ENCODE measurements at regions not wholly inside any gene's neighbourhood (a gene's known extent, or its start where the extent isn't known, plus 50 kb on each side); places are given as distances from the start of the nearest gene placed in this dataset.

- WGBS (ENCODE audit: insufficient coverage, low lambda C conversion rate) = no CpG with 5 or more reads among the region's 26 CpGs
- no peaks in the 10 kb centered on the region for H3K36me3 ChIP-seq (ENCODE audit: control insufficient read depth, insufficient read depth, low read length)
- no peaks in the 10 kb centered on the region for H3K27me3 ChIP-seq (ENCODE audit: control insufficient read depth, insufficient read depth, low read length)
- H3K9me3 ChIP-seq (ENCODE audit: control insufficient read depth, low read depth, low read length) = no peaks in the 10 kb centered on the region
- no peak overlapping the region for H3K27ac ChIP-seq (ENCODE audit: low read length)
- no peaks in the 10 kb centered on the region for H3K4me1 ChIP-seq (ENCODE audit: control insufficient read depth, insufficient read depth, low read length)
- no peak for DNase-seq
- no peak overlapping the region for H3K4me3 ChIP-seq (ENCODE audit: low read length)
Observed at GRCh38 chr10:2921956-2922680, 145.2 kb upstream of the PFKP start.

DNA sequence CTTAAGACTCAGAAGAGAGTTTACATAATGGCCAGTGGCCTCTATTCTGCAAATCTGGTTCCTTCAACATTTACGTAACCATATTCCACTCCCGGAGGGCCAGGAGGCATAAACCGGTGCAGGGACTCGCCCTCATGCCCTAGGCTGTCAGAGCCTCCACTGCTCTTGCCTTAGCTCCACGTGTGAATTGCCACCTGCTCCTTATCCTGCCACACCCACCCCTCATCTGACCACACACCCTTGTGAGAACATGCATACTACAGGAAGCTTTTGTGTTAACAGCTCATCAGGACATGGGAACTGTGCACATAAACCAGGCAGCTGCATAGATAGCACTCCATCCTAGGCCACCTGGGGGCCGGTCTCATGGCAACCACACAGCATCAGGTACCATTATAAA lies 146.7 kb upstream of the PFKP start:
- no peaks in the 10 kb centered on the region for H3K4me1 ChIP-seq (ENCODE audit: control insufficient read depth, insufficient read depth, low read length)
- WGBS (ENCODE audit: insufficient coverage, low lambda C conversion rate) = 40% methylated on average over 1 of the region's 6 CpGs
- no peak overlapping the region for H3K27ac ChIP-seq (ENCODE audit: low read length)
- H3K36me3 ChIP-seq (ENCODE audit: control insufficient read depth, insufficient read depth, low read length) = no peaks in the 10 kb centered on the region
- H3K9me3 ChIP-seq (ENCODE audit: control insufficient read depth, low read depth, low read length) = no peaks in the 10 kb centered on the region
- no peaks in the 10 kb centered on the region for H3K27me3 ChIP-seq (ENCODE audit: control insufficient read depth, insufficient read depth, low read length)
- H3K4me3 ChIP-seq (ENCODE audit: low read length) = no peak overlapping the region
- DNase-seq = peak in 1 of 2 donors; percentile 35

- Histone ChIP-seq H3K9me3 (ENCODE audit: control insufficient read depth, low read depth, low read length) (no peaks in the 10 kb centered on the region), H3K27ac (ENCODE audit: low read length) (no peak overlapping the region), H3K4me1 (ENCODE audit: control insufficient read depth, insufficient read depth, low read length) (no peaks in the 10 kb centered on the region), H3K36me3 (ENCODE audit: control insufficient read depth, insufficient read depth, low read length) (no peaks in the 10 kb centered on the region), H3K27me3 (ENCODE audit: control insufficient read depth, insufficient read depth, low read length) (no peaks in the 10 kb centered on the region), H3K4me3 (ENCODE audit: low read length) (no peak overlapping the region)
- whole genome bisulfite sequencing (ENCODE audit: insufficient coverage, low lambda C conversion rate) = no CpG with 5 or more reads among the region's 3 CpGs
- no peak for DNase-seq
Observed at GRCh38 chr10:2920168-2920567, 147.2 kb upstream of the PFKP start.

DNA sequence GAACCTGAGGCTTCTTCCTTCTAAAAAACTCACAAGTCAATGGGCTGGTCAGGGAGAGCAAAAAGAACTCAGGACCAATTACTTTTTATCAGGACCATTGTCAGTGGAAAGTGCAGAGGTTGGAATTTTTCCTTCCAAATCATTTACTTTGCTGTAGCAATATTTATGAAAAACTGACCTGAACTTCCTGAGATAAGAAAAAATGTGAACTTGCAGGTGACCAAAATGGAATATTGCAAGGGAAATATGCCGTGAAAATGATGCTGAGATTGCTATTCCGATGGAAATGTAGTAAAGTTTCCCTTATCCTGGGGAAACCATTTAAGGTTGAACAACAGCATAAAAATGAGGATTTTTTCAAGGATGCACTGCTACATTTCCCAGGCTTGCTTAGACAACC lies 148.3 kb upstream of the PFKP start:
- 90% methylated on average over 2 of the region's 2 CpGs for WGBS (ENCODE audit: insufficient coverage, low lambda C conversion rate)
- Histone ChIP-seq H3K27me3 (ENCODE audit: control insufficient read depth, insufficient read depth, low read length) (no peaks in the 10 kb centered on the region), H3K9me3 (ENCODE audit: control insufficient read depth, low read depth, low read length) (no peaks in the 10 kb centered on the region), H3K27ac (ENCODE audit: low read length) (no peak overlapping the region), H3K36me3 (ENCODE audit: control insufficient read depth, insufficient read depth, low read length) (no peaks in the 10 kb centered on the region), H3K4me1 (ENCODE audit: control insufficient read depth, insufficient read depth, low read length) (no peaks in the 10 kb centered on the region), H3K4me3 (ENCODE audit: low read length) (no peak overlapping the region)
- no peak for DNase-seq

GRCh38 chr10:2918489-2918888 lies 148.9 kb upstream of the PFKP start:
- no CpG with 5 or more reads among the region's 1 CpG for WGBS (ENCODE audit: insufficient coverage, low lambda C conversion rate)
- H3K4me1 ChIP-seq (ENCODE audit: control insufficient read depth, insufficient read depth, low read length) = no peaks in the 10 kb centered on the region
- no peaks in the 10 kb centered on the region for H3K36me3 ChIP-seq (ENCODE audit: control insufficient read depth, insufficient read depth, low read length)
- H3K27me3 ChIP-seq (ENCODE audit: control insufficient read depth, insufficient read depth, low read length) = no peaks in the 10 kb centered on the region
- H3K9me3 ChIP-seq (ENCODE audit: control insufficient read depth, low read depth, low read length) = no peaks in the 10 kb centered on the region
- no peak overlapping the region for H3K4me3 ChIP-seq (ENCODE audit: low read length)
- DNase-seq = no peak
- H3K27ac ChIP-seq (ENCODE audit: low read length) = no peak overlapping the region

DNA sequence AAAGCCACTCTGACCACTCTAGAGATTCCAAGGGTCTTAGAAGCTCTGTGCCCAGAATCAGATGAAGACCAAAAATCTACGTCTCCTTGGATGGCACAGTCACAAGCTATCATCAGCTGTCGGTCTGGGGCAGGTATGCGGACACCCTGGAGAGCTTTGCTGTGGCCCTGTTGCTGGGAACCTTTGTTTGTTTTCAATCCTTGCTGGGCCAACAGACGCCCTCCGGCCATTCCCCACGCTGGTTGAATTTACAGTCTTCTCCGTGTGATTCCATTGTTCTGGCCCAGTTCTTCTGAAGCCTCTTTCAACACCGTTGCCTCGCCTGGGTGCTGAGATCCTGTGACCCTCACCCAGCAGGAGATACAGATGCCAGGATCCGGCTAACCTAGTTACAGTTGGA lies 149.4 kb upstream of the PFKP start:
- WGBS (ENCODE audit: insufficient coverage, low lambda C conversion rate) = 62% methylated on average over 2 of the region's 10 CpGs
- H3K9me3 ChIP-seq (ENCODE audit: control insufficient read depth, low read depth, low read length) = no peaks in the 10 kb centered on the region
- H3K36me3 ChIP-seq (ENCODE audit: control insufficient read depth, insufficient read depth, low read length) = no peaks in the 10 kb centered on the region
- no peak for DNase-seq
- no peaks in the 10 kb centered on the region for H3K4me1 ChIP-seq (ENCODE audit: control insufficient read depth, insufficient read depth, low read length)
- no peaks in the 10 kb centered on the region for H3K27me3 ChIP-seq (ENCODE audit: control insufficient read depth, insufficient read depth, low read length)
- H3K4me3 ChIP-seq (ENCODE audit: low read length) = no peak overlapping the region
- H3K27ac ChIP-seq (ENCODE audit: low read length) = no peak overlapping the region

GRCh38 chr10:2915412-2915811 lies 151.9 kb upstream of the PFKP start:
- H3K27ac ChIP-seq (ENCODE audit: low read length) = no peak overlapping the region
- H3K9me3 ChIP-seq (ENCODE audit: control insufficient read depth, low read depth, low read length) = no peaks in the 10 kb centered on the region
- no peak for DNase-seq
- no peaks in the 10 kb centered on the region for H3K27me3 ChIP-seq (ENCODE audit: control insufficient read depth, insufficient read depth, low read length)
- H3K4me1 ChIP-seq (ENCODE audit: control insufficient read depth, insufficient read depth, low read length) = no peaks in the 10 kb centered on the region
- H3K4me3 ChIP-seq (ENCODE audit: low read length) = no peak overlapping the region
- WGBS (ENCODE audit: insufficient coverage, low lambda C conversion rate) = no CpG with 5 or more reads among the region's 11 CpGs
- H3K36me3 ChIP-seq (ENCODE audit: control insufficient read depth, insufficient read depth, low read length) = no peaks in the 10 kb centered on the region

GRCh38 chr10:2914741-2915140 lies 152.6 kb upstream of the PFKP start:
- H3K9me3 ChIP-seq (ENCODE audit: control insufficient read depth, low read depth, low read length) = no peaks in the 10 kb centered on the region

GRCh38 chr10:2913474-2913873 lies 153.9 kb upstream of the PFKP start:
- DNase-seq = peak in 1 of 2 donors; percentile 25
- no CpG with 5 or more reads among the region's 4 CpGs for WGBS (ENCODE audit: insufficient coverage, low lambda C conversion rate)

More at GRCh38 chr10:2914741-2915140, 152.6 kb upstream of the PFKP start:
- no peaks in the 10 kb centered on the region for H3K36me3 ChIP-seq (ENCODE audit: control insufficient read depth, insufficient read depth, low read length)
- WGBS (ENCODE audit: insufficient coverage, low lambda C conversion rate) = no CpG with 5 or more reads among the region's 5 CpGs
- H3K4me3 ChIP-seq (ENCODE audit: low read length) = no peak overlapping the region
- no peak overlapping the region for H3K27ac ChIP-seq (ENCODE audit: low read length)
- DNase-seq = no peak
- no peaks in the 10 kb centered on the region for H3K27me3 ChIP-seq (ENCODE audit: control insufficient read depth, insufficient read depth, low read length)
- no peaks in the 10 kb centered on the region for H3K4me1 ChIP-seq (ENCODE audit: control insufficient read depth, insufficient read depth, low read length)

DNA sequence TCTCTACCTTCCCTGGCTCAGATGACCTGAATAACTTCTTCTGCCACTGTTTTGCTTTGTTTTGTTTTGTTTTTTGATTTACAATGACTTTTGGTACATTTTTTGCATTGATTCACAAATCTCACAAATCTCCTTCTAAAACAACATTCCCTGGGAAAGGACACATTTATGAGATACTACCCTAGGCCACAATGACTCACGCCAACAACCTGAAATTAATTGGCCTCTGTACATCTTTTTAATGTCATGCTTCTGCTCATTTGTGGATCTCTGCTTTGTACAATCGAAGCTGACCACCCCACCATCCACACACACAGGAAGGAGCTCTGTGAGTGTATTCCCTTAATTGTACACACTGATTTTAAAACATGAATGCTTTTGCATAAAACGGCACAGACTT lies 156.7 kb upstream of the PFKP start:
- no peaks in the 10 kb centered on the region for H3K36me3 ChIP-seq (ENCODE audit: control insufficient read depth, insufficient read depth, low read length)
- no peaks in the 10 kb centered on the region for H3K27me3 ChIP-seq (ENCODE audit: control insufficient read depth, insufficient read depth, low read length)
- DNase-seq = no peak
- H3K9me3 ChIP-seq (ENCODE audit: control insufficient read depth, low read depth, low read length) = peaks cover 7% of the 10 kb centered on the region
- no CpG with 5 or more reads among the region's 3 CpGs for WGBS (ENCODE audit: insufficient coverage, low lambda C conversion rate)
- no peak overlapping the region for H3K27ac ChIP-seq (ENCODE audit: low read length)
- no peak overlapping the region for H3K4me3 ChIP-seq (ENCODE audit: low read length)
- H3K4me1 ChIP-seq (ENCODE audit: control insufficient read depth, insufficient read depth, low read length) = no peaks in the 10 kb centered on the region

More at GRCh38 chr10:2913474-2913873, 153.9 kb upstream of the PFKP start:
- Histone ChIP-seq H3K9me3 (ENCODE audit: control insufficient read depth, low read depth, low read length) (no peaks in the 10 kb centered on the region), H3K4me1 (ENCODE audit: control insufficient read depth, insufficient read depth, low read length) (no peaks in the 10 kb centered on the region), H3K36me3 (ENCODE audit: control insufficient read depth, insufficient read depth, low read length) (no peaks in the 10 kb centered on the region), H3K27me3 (ENCODE audit: control insufficient read depth, insufficient read depth, low read length) (no peaks in the 10 kb centered on the region), H3K4me3 (ENCODE audit: low read length) (no peak overlapping the region), H3K27ac (ENCODE audit: low read length) (no peak overlapping the region)

- DNase-seq = no peak
- H3K9me3 ChIP-seq (ENCODE audit: control insufficient read depth, low read depth, low read length) = peaks cover 7% of the 10 kb centered on the region
- H3K4me1 ChIP-seq (ENCODE audit: control insufficient read depth, insufficient read depth, low read length) = no peaks in the 10 kb centered on the region
- no peaks in the 10 kb centered on the region for H3K36me3 ChIP-seq (ENCODE audit: control insufficient read depth, insufficient read depth, low read length)
- no CpG with 5 or more reads among the region's 5 CpGs for WGBS (ENCODE audit: insufficient coverage, low lambda C conversion rate)
- no peaks in the 10 kb centered on the region for H3K27me3 ChIP-seq (ENCODE audit: control insufficient read depth, insufficient read depth, low read length)
- no peak overlapping the region for H3K4me3 ChIP-seq (ENCODE audit: low read length)
- no peak overlapping the region for H3K27ac ChIP-seq (ENCODE audit: low read length)
Observed at GRCh38 chr10:2909921-2910320, 157.4 kb upstream of the PFKP start.

Data from large intestine (tissue), 3 donors.